HepG2 (cell line): ENCODE measurements at regions not wholly inside any gene's neighbourhood (a gene's known extent, or its start where the extent isn't known, plus 50 kb on each side); places are given as distances from the start of the nearest gene placed in this dataset.

Experiments
- ATAC-seq: fragments of 200-7000 bp; cut with Tn5 transposase; 3 replicates; pipeline ENCODE4 v1.9.1; 2020; ENCODE audit warnings: mild to moderate bottlenecking, moderate library complexity
- BruUV-seq: library from RNA; stranded (reverse); fragments of 400-500 nt; replicated peaks from 2 replicates; lab custom pipeline; 2021; lab: Mats Ljungman, UMichigan
- CTCF ChIA-PET: fragments of 300-600 bp; formaldehyde crosslinking; extraction: SDS; loops from one replicate; lab custom pipeline; 2021; ENCODE audit warnings: low total read pairs, inconsistent platforms, low intra/inter-chr PET ratio; lab: Yijun Ruan, JAX
- POLR2A ChIA-PET: fragments of 350-600 bp; sonication (Branson Sonifier 250); formaldehyde crosslinking; loops from one replicate; lab custom pipeline; 2020; ENCODE audit warnings: antibody characterized with exemption, inconsistent platforms; lab: Yijun Ruan, JAX
- DNase-seq: peaks from one replicate; pipeline ENCODE4 v3.0.0-alpha.2; 2015; ENCODE audit warnings: low spot score
- FAIRE-seq: peaks from 3 replicates; lab custom pipeline; 2011; peaks lifted over from hg19 to GRCh38; lab: Jason Lieb, UNC
- H2AFZ ChIP-seq: one replicate; pipeline ENCODE4 v1.6.1; 2011; ENCODE audit warnings: low read length, inconsistent platforms
- H3K27ac ChIP-seq: fragments of 300-600 bp; 3 replicates; pipeline ENCODE4 v1.8.0; 2011; ENCODE audit warnings: mixed run types, mild to moderate bottlenecking, mixed read lengths, low read length, inconsistent platforms; ENCODE audit not compliant: insufficient read depth; ENCODE audit errors: extremely low read length
- H3K27me3 ChIP-seq, 2 experiments: fragments of 200-600 bp in 1 of 2; 2 replicates in 1 of 2; 3 replicates in 1 of 2; pipeline versions ENCODE4 v1.6.0 to v1.8.0; 2011; ENCODE audit warnings: low read length in 2 of 2, mild to moderate bottlenecking in 2 of 2, moderate library complexity in 2 of 2, inconsistent platforms in 1 of 2; ENCODE audit not compliant: insufficient read depth in 2 of 2, control insufficient read depth in 1 of 2
- H3K36me3 ChIP-seq, 2 experiments: fragments of 200-600 bp in 1 of 2; replicated peaks in 1 of 2; 2 replicates in 1 of 2; 3 replicates in 1 of 2; pipeline versions ENCODE4 v1.5.1 to v1.8.0; 2011; ENCODE audit warnings: low read length in 2 of 2, inconsistent platforms in 1 of 2; ENCODE audit not compliant: insufficient read depth in 2 of 2, control insufficient read depth in 1 of 2
- H3K4me1 ChIP-seq: 2 replicates; pipeline ENCODE4 v1.5.1; 2012; ENCODE audit warnings: low read length, inconsistent platforms; ENCODE audit not compliant: insufficient read depth
- H3K4me2 ChIP-seq: 2 replicates; pipeline ENCODE4 v1.6.0; 2011; ENCODE audit warnings: low read depth, low read length, inconsistent platforms
- H3K4me3 ChIP-seq, 3 experiments: fragments of 200-600 bp in 1 of 3; sonication (generic), shearing (Covaris generic) in 1 of 3; replicated peaks in 1 of 3; 2 replicates each; pipeline ENCODE4 v1.5.1; 2011 to 2016; ENCODE audit warnings: low read length in 3 of 3, inconsistent platforms in 2 of 3, low read depth in 2 of 3, mild to moderate bottlenecking in 2 of 3, control low read depth in 1 of 3, mixed read lengths in 1 of 3; ENCODE audit not compliant: insufficient read depth in 1 of 3
- H3K79me2 ChIP-seq: one replicate; pipeline ENCODE4 v1.6.1; 2011; ENCODE audit warnings: low read length, inconsistent platforms; ENCODE audit not compliant: insufficient read depth
- H3K9ac ChIP-seq: 2 replicates; pipeline ENCODE4 v1.6.0; 2011; ENCODE audit warnings: mild to moderate bottlenecking, low read depth, low read length, inconsistent platforms; ENCODE audit not compliant: insufficient read depth
- H3K9me3 ChIP-seq: 2 replicates; pipeline ENCODE4 v1.5.1; 2012; ENCODE audit warnings: mild to moderate bottlenecking, low read length
- H4K20me1 ChIP-seq: 2 replicates; pipeline ENCODE4 v1.6.0; 2011; ENCODE audit warnings: inconsistent platforms, mild to moderate bottlenecking, low read length, moderate library complexity; ENCODE audit not compliant: insufficient read depth
- DR1 ChIP-seq: sonication (generic); formaldehyde crosslinking; IDR thresholded peaks from 2 replicates; pipeline ENCODE4 v1.8.0; 2021; ENCODE audit warnings: mild to moderate bottlenecking, missing genetic modification reagents, inconsistent platforms
- GATA4 ChIP-seq: sonication (generic); IDR thresholded peaks from 2 replicates; pipeline ENCODE4 v1.6.1; 2016; ENCODE audit warnings: antibody characterized with exemption, low read depth, borderline replicate concordance
- POGZ ChIP-seq: sonication (generic); formaldehyde crosslinking; IDR thresholded peaks from 2 replicates; pipeline ENCODE4 v1.4.0; 2020; ENCODE audit warnings: mild to moderate bottlenecking, missing genetic modification reagents
- ZNF580 ChIP-seq: IDR thresholded peaks from 2 replicates; pipeline ENCODE4 v1.6.1; 2016; ENCODE audit warnings: low read depth, borderline replicate concordance
- WGBS: methylation state at CpG from one replicate; pipeline ENCODE4 v1.1.6; 2017; ENCODE audit warnings: low lambda C conversion rate; 5-methylcytosine and 5-hydroxymethylcytosine counted together
- in situ Hi-C: cut with HindIII; loops from 2 replicates; pipeline ENCODE4 v1.10.0; 2017; ENCODE audit warnings: low pct_unique_long_range_greater_than_20kb; ENCODE audit not compliant: extremely low pct_ligation_motif_present
- intact Hi-C: fragments of 100-400 bp; cut with micrococcal nuclease; formaldehyde crosslinking; loops from one replicate; pipeline ENCODE4 v1.10.0; 2022; ENCODE audit not compliant: unreplicated experiment
- TF ChIP-seq, protein P1 (sequence below): sonication (generic); formaldehyde crosslinking; IDR thresholded peaks from 2 replicates; pipeline ENCODE4; 2020; ENCODE audit warnings: missing genetic modification reagents, mild to moderate bottlenecking, borderline replicate concordance

DNA sequence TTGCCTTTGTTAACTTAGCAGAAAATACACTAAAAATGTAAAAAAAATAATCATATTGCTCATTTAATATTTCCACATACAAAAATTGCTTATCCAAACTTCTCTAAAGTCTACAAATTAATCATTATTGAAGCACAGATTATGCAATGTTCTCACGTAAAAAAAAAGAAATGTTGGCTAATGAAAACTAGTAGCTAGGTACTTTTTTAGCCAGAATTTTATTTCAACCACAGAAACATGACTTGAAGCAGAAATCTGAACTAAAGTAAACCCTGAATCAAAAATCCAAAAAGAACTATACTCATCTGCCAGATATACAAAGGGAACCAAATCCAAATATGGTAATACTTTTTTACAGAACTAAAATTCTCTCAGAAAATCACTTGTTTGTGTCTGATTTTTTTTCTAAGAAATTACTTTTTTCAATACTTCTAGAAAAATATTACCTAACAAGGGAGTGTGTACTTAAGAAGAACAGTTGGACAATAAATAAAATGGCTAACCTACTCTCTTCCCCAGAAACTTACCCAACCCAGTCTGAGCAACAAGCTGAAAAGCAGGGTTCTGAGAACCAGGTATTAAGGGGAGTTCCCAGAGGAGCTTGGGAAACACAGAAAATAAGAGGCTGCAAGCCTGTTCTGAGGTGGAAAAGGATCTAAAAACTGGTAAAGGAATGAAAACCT lies 78.4 kb upstream of the RAP1B start (continued):
- TF ChIP-seq, protein P1, sequence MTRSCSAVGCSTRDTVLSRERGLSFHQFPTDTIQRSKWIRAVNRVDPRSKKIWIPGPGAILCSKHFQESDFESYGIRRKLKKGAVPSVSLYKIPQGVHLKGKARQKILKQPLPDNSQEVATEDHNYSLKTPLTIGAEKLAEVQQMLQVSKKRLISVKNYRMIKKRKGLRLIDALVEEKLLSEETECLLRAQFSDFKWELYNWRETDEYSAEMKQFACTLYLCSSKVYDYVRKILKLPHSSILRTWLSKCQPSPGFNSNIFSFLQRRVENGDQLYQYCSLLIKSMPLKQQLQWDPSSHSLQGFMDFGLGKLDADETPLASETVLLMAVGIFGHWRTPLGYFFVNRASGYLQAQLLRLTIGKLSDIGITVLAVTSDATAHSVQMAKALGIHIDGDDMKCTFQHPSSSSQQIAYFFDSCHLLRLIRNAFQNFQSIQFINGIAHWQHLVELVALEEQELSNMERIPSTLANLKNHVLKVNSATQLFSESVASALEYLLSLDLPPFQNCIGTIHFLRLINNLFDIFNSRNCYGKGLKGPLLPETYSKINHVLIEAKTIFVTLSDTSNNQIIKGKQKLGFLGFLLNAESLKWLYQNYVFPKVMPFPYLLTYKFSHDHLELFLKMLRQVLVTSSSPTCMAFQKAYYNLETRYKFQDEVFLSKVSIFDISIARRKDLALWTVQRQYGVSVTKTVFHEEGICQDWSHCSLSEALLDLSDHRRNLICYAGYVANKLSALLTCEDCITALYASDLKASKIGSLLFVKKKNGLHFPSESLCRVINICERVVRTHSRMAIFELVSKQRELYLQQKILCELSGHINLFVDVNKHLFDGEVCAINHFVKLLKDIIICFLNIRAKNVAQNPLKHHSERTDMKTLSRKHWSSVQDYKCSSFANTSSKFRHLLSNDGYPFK (CRISPR knock-in tag): no peak

GRCh38 chr12:68532887-68533248 lies 77.8 kb upstream of the RAP1B start:
- CTCF ChIA-PET: no interaction called here

More at GRCh38 chr12:68532887-68533248, 77.8 kb upstream of the RAP1B start:
- POLR2A ChIA-PET: no interaction called here
- Histone ChIP-seq H3K9ac (no peak overlapping the region), H3K4me1 (no peaks in the 10 kb centered on the region), H3K36me3 (no peaks in the 10 kb centered on the region), H3K4me2 (no peak overlapping the region), H3K27me3 (no peaks in the 10 kb centered on the region), H3K4me3 (no peak overlapping the region), H4K20me1 (no peaks in the 10 kb centered on the region), H3K27ac (no peak overlapping the region)
- in situ Hi-C loops: no loop called here
- WGBS: 47% methylated on average over 2 of the region's 2 CpGs
- DNase-seq (no peak), FAIRE-seq (no peak), ATAC-seq (no peak)
- TF ChIP-seq POGZ (CRISPR knock-in tag) (no peak), ZNF580 (CRISPR knock-in tag) (no peak), GATA4 (no peak), DR1 (CRISPR knock-in tag) (no peak)
- TF ChIP-seq, all 625 proteins: peak for 0
- intact Hi-C loops: no loop called here
- no TSS peak for BruUV-seq
- H3K79me2 ChIP-seq: no peaks in the 10 kb centered on the region
- no peaks in the 10 kb centered on the region for H3K9me3 ChIP-seq
- no peak overlapping the region for H2AFZ ChIP-seq
